Endodermal cell (in vitro differentiated cells): ENCODE measurements at regions not wholly inside any gene's neighbourhood (a gene's known extent, or its start where the extent isn't known, plus 50 kb on each side); places are given as distances from the start of the nearest gene placed in this dataset.

Experiments
- DNase-seq: peaks from one replicate; pipeline ENCODE4 v3.0.0-alpha.2; 2017
- H3K27ac ChIP-seq: 2 replicates; pipeline ENCODE4 v1.5.1; 2013; ENCODE audit warnings: mild to moderate bottlenecking, low read depth, low read length, moderate library complexity
- H3K27me3 ChIP-seq: 2 replicates; pipeline ENCODE4 v1.6.1; 2013; ENCODE audit warnings: mild to moderate bottlenecking, low read length, moderate library complexity; ENCODE audit not compliant: insufficient read depth, control insufficient read depth, poor library complexity, severe bottlenecking
- H3K36me3 ChIP-seq: 2 replicates; pipeline ENCODE4 v1.7.0; 2013; ENCODE audit warnings: mild to moderate bottlenecking, low read length, moderate library complexity; ENCODE audit not compliant: control insufficient read depth, insufficient read depth
- H3K4me1 ChIP-seq: one replicate; pipeline ENCODE4 v1.7.0; 2013; ENCODE audit warnings: low read length; ENCODE audit not compliant: control insufficient read depth, insufficient read depth
- H3K4me3 ChIP-seq: 2 replicates; pipeline ENCODE4 v1.5.1; 2013; ENCODE audit warnings: mild to moderate bottlenecking, low read length, moderate library complexity
- H3K9ac ChIP-seq: 2 replicates; pipeline ENCODE4 v1.6.1; 2013; ENCODE audit warnings: mild to moderate bottlenecking, low read length, moderate library complexity; ENCODE audit not compliant: poor library complexity, severe bottlenecking; ENCODE audit errors: extremely low read depth
- H3K9me3 ChIP-seq: 2 replicates; pipeline ENCODE4 v1.6.1; 2013; ENCODE audit warnings: mild to moderate bottlenecking, low read length, moderate library complexity; ENCODE audit not compliant: control insufficient read depth
- H3K27ac Mint-ChIP-seq: 2 replicates; pipeline ENCODE4 v1.8.0; 2020; ENCODE audit warnings: mixed read lengths
- H3K27me3 Mint-ChIP-seq: 2 replicates; pipeline ENCODE4 v1.8.0; 2021; ENCODE audit warnings: mild to moderate bottlenecking, mixed read lengths; ENCODE audit not compliant: insufficient read depth
- H3K36me3 Mint-ChIP-seq: 2 replicates; pipeline ENCODE4 v1.8.0; 2020; ENCODE audit warnings: low read depth, mixed read lengths
- H3K4me1 Mint-ChIP-seq: 2 replicates; pipeline ENCODE4 v1.8.0; 2020; ENCODE audit warnings: mixed read lengths
- H3K4me3 Mint-ChIP-seq: 2 replicates; pipeline ENCODE4 v1.8.0; 2020; ENCODE audit warnings: mild to moderate bottlenecking, moderate library complexity, mixed read lengths
- H3K9me3 Mint-ChIP-seq: 2 replicates; pipeline ENCODE4 v1.8.0; 2020; ENCODE audit warnings: mild to moderate bottlenecking, mixed read lengths
- CTCF ChIP-seq: fragments of 200-600 bp; sonication (generic); conservative IDR thresholded peaks from 2 replicates; pipeline ENCODE4 v1.5.0; 2021; ENCODE audit warnings: antibody characterized with exemption, mild to moderate bottlenecking
- WGBS, 2 experiments: methylation state at CpG; one replicate each; pipeline versions ENCODE4 v1.1.5 to v1.1.7; 2013; ENCODE audit warnings: missing lambda C conversion rate in 2 of 2, mixed read lengths in 1 of 2; ENCODE audit not compliant: insufficient coverage in 1 of 2, insufficient read length in 1 of 2; 5-methylcytosine and 5-hydroxymethylcytosine counted together

DNA sequence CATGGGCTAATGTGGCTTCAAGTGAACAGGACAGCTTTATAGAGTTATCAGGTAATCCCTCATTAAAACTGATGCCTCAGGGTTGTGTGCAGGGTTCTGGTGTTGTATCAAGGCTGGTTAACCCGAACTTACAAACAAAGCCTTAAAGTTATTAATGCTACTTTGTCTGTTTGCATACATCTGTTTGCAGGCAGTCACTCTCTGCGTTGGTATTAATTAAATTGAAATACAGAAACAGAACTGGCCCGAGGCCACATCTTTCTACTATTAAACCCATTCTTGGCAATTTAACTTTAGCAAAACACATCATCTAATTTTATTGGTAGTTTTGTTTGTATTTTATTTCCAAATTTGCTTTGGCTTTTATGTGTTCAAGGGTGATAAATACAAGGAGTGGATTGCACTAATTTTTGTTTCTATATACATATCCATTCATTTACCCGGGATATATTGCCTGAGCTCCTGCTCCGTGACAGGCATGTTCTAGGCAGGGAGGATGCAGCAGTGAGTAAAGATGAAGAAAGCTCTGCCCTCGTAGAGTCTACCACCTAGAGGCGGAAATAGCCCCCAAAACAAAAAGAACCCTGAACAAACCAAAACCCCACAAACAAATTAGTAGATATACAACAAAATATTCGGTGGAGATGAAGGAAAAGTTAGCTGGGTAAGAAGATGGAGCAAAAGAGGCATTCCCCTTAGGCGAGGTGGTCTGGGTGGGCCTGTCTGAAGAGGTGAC lies 164.2 kb downstream of the MACROH2A1 start:
- H3K9me3 ChIP-seq, result no peaks in the 10 kb centered on the region
- H3K36me3 ChIP-seq, result no peaks in the 10 kb centered on the region
- Mint-ChIP-seq H3K36me3 (no peaks in the 10 kb centered on the region), H3K4me1 (peaks cover 3% of the 10 kb centered on the region), H3K4me3 (no peak overlapping the region), H3K27ac (no peak overlapping the region), H3K9me3 (no peaks in the 10 kb centered on the region), H3K27me3 (peaks cover 13% of the 10 kb centered on the region)
- H3K27me3 ChIP-seq, result peaks cover 5% of the 10 kb centered on the region
- H3K27ac ChIP-seq, result no peak overlapping the region
- no peak overlapping the region for H3K9ac ChIP-seq
- TF ChIP-seq CTCF, result no peak
- 91 to 93% methylated on average over 2 to 9 of the region's 9 CpGs for WGBS, 2 experiments
- no peak for DNase-seq
- H3K4me1 ChIP-seq, result no peaks in the 10 kb centered on the region
- no peak overlapping the region for H3K4me3 ChIP-seq

DNA sequence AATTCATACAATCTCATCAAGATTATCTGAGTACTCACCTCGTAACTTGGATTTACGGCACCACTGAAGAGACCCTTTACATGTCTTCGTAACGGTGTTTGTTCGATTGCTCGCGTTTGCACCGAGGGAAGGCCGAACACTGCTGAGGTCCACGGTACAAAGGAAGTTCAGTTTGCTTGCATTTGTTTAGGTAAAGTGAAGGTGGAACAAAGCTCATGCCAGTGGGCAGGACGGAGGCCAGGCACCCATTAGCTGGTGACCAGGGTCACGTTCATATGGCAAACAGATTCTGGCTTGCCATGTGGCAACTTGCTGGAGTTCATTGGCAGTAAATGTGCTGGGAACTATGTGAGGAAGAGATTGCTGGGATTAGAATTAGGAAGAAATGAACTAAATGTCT lies 164.8 kb downstream of the MACROH2A1 start:
- TF ChIP-seq CTCF, result no peak

DNA sequence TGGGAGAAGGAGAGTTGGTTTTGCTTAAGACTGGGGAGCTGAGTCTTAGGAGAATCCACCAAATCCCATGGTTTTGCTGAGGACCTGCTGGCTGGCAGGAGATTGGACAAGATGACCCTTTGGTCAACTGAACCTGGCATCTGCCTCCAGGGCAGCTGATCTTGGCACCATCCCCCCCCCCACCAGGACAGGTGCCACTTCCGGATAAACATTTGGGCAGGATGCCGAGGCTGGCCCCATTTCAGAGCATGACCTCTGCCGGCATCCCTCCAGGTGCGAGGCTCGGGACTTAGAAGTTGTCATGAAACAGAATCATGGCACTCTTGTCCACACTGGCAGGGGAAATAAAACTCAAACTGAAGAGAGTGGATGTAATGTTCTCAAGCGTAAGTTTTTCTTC lies 165.6 kb downstream of the MACROH2A1 start:
- H3K9me3 ChIP-seq, result no peaks in the 10 kb centered on the region
- 91 to 96% methylated on average over 6 of the region's 6 CpGs for WGBS, 2 experiments
- no peak overlapping the region for H3K9ac ChIP-seq
- no peak overlapping the region for H3K4me3 Mint-ChIP-seq
- H3K27ac Mint-ChIP-seq, result no peak overlapping the region
- DNase-seq, result no peak
- no peak overlapping the region for H3K27ac ChIP-seq
- no peak overlapping the region for H3K4me3 ChIP-seq
- H3K27me3 Mint-ChIP-seq, result peaks cover 15% of the 10 kb centered on the region
- H3K4me1 Mint-ChIP-seq, result no peaks in the 10 kb centered on the region
- H3K9me3 Mint-ChIP-seq, result no peaks in the 10 kb centered on the region
- H3K36me3 ChIP-seq, result no peaks in the 10 kb centered on the region
- H3K27me3 ChIP-seq, result peaks cover 5% of the 10 kb centered on the region
- TF ChIP-seq CTCF, result no peak
- H3K4me1 ChIP-seq, result no peaks in the 10 kb centered on the region
- no peaks in the 10 kb centered on the region for H3K36me3 Mint-ChIP-seq

More for the DNA sequence above, 164.8 kb downstream of the MACROH2A1 start:
- no peaks in the 10 kb centered on the region for H3K9me3 Mint-ChIP-seq
- H3K27ac Mint-ChIP-seq, result no peak overlapping the region
- Histone ChIP-seq H3K27me3 (peaks cover 5% of the 10 kb centered on the region), H3K27ac (no peak overlapping the region), H3K9me3 (no peaks in the 10 kb centered on the region), H3K4me3 (no peak overlapping the region), H3K4me1 (no peaks in the 10 kb centered on the region), H3K9ac (no peak overlapping the region), H3K36me3 (no peaks in the 10 kb centered on the region)
- H3K4me3 Mint-ChIP-seq, result no peak overlapping the region
- H3K36me3 Mint-ChIP-seq, result no peaks in the 10 kb centered on the region
- 93 to 94% methylated on average over 5 to 12 of the region's 12 CpGs for WGBS, 2 experiments
- DNase-seq, result no peak
- H3K27me3 Mint-ChIP-seq, result peaks cover 13% of the 10 kb centered on the region
- no peaks in the 10 kb centered on the region for H3K4me1 Mint-ChIP-seq
